ENCODE measurements at regions not wholly inside any gene's neighbourhood (a gene's known extent, or its start where the extent isn't known, plus 50 kb on each side); places are given as distances from the start of the nearest gene placed in this dataset.

DNA sequence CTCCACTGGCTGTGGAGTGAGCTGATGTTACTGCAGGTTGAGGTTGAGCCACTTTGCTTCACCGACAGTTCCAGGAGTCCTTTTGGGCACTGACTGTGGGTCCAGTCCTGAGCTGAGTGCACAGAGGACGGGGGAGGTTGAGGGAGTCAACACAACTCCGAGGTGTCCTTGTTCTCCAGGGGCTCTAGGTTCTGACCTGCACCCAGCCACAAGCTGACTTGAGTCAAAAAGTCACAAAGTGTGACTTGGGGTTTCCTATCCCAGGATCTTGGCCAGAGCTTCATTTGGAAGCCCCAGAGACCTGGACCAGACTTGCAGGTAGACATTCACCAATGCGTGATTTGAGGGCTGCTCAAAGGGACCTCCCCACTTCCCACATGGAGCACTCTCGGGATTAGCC lies 95.0 kb downstream of the FAM43A start:
- TF ChIP-seq, protein P1, sequence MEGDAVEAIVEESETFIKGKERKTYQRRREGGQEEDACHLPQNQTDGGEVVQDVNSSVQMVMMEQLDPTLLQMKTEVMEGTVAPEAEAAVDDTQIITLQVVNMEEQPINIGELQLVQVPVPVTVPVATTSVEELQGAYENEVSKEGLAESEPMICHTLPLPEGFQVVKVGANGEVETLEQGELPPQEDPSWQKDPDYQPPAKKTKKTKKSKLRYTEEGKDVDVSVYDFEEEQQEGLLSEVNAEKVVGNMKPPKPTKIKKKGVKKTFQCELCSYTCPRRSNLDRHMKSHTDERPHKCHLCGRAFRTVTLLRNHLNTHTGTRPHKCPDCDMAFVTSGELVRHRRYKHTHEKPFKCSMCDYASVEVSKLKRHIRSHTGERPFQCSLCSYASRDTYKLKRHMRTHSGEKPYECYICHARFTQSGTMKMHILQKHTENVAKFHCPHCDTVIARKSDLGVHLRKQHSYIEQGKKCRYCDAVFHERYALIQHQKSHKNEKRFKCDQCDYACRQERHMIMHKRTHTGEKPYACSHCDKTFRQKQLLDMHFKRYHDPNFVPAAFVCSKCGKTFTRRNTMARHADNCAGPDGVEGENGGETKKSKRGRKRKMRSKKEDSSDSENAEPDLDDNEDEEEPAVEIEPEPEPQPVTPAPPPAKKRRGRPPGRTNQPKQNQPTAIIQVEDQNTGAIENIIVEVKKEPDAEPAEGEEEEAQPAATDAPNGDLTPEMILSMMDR (IDR thresholded peaks at IDR 0.05; ENCODE audit: borderline replicate concordance, extremely low read depth, low read length, poor library complexity, severe bottlenecking), result no peak
- no peak for TF ChIP-seq EZH2 (IDR thresholded peaks at IDR 0.05; ENCODE audit: borderline replicate concordance, low read depth, low read length, severe bottlenecking)
